ENCODE measurements at regions not wholly inside any gene's neighbourhood (a gene's known extent, or its start where the extent isn't known, plus 50 kb on each side); places are given as distances from the start of the nearest gene placed in this dataset.

GRCh38 chr5:2102819-2103776 lies 220.4 kb upstream of the IRX4 start:
- Histone ChIP-seq H3K9me3 (peaks cover 7% of the 10 kb centered on the region), H3K36me3 (no peaks in the 10 kb centered on the region), H3K27ac (no peak overlapping the region), H3K4me1 (ENCODE audit: control insufficient read depth in 1 of 2, low read depth in 2 of 2) (no peaks in the 10 kb centered on the region), H3K4me3 (no peak overlapping the region), H3K27me3 (replicated peaks; ENCODE audit: insufficient read depth) (no peaks in the 10 kb centered on the region)
- DNase-seq (ENCODE audit: low spot score) (no peak), ATAC-seq (ENCODE audit: insufficient number of reproducible peaks, low FRiP score, low read depth) (no peak)
- no peak for TF ChIP-seq CTCF (IDR thresholded peaks at IDR 0.05)

- H3K4me1 ChIP-seq (ENCODE audit: control insufficient read depth in 1 of 2, low read depth in 2 of 2), result no peaks in the 10 kb centered on the region
- peaks cover 5% of the 10 kb centered on the region for H3K9me3 ChIP-seq
- H3K36me3 ChIP-seq, result no peaks in the 10 kb centered on the region
- DNase-seq (ENCODE audit: low spot score) (no peak), ATAC-seq (ENCODE audit: insufficient number of reproducible peaks, low FRiP score, low read depth) (no peak)
- H3K27me3 ChIP-seq (replicated peaks; ENCODE audit: insufficient read depth), result no peaks in the 10 kb centered on the region
- TF ChIP-seq CTCF (IDR thresholded peaks at IDR 0.05), result no peak
- no peak overlapping the region for H3K27ac ChIP-seq
- H3K4me3 ChIP-seq, result no peak overlapping the region
Measured at GRCh38 chr5:2101685-2102084, 219.0 kb upstream of the IRX4 start.

GRCh38 chr5:2096887-2097505 lies 214.3 kb upstream of the IRX4 start:
- DNase-seq (ENCODE audit: low spot score) (no peak), ATAC-seq (ENCODE audit: insufficient number of reproducible peaks, low FRiP score, low read depth) (no peak)
- H3K27me3 ChIP-seq (replicated peaks; ENCODE audit: insufficient read depth), result no peaks in the 10 kb centered on the region
- no peaks in the 10 kb centered on the region for H3K9me3 ChIP-seq
- no peaks in the 10 kb centered on the region for H3K36me3 ChIP-seq
- no peak for TF ChIP-seq CTCF (IDR thresholded peaks at IDR 0.05)
- no peaks in the 10 kb centered on the region for H3K4me1 ChIP-seq (ENCODE audit: control insufficient read depth in 1 of 2, low read depth in 2 of 2)
- no peak overlapping the region for H3K4me3 ChIP-seq
- no peak overlapping the region for H3K27ac ChIP-seq

GRCh38 chr5:2095011-2095410 lies 212.3 kb upstream of the IRX4 start:
- H3K36me3 ChIP-seq, result no peaks in the 10 kb centered on the region
- no peaks in the 10 kb centered on the region for H3K27me3 ChIP-seq (replicated peaks; ENCODE audit: insufficient read depth)
- no peak for ATAC-seq (ENCODE audit: insufficient number of reproducible peaks, low FRiP score, low read depth)
- H3K27ac ChIP-seq, result peak overlapping the region; percentile 21 to 28
- no peaks in the 10 kb centered on the region for H3K9me3 ChIP-seq
- no peaks in the 10 kb centered on the region for H3K4me1 ChIP-seq (ENCODE audit: control insufficient read depth in 1 of 2, low read depth in 2 of 2)
- TF ChIP-seq CTCF (IDR thresholded peaks at IDR 0.05), result no peak
- no peak overlapping the region for H3K4me3 ChIP-seq
- no peak for DNase-seq (ENCODE audit: low spot score)

GRCh38 chr5:2094616-2094995 lies 211.9 kb upstream of the IRX4 start:
- H3K4me1 ChIP-seq (ENCODE audit: control insufficient read depth in 1 of 2, low read depth in 2 of 2), result no peaks in the 10 kb centered on the region
- H3K4me3 ChIP-seq, result no peak overlapping the region
- H3K27me3 ChIP-seq (replicated peaks; ENCODE audit: insufficient read depth), result no peaks in the 10 kb centered on the region
- no peaks in the 10 kb centered on the region for H3K9me3 ChIP-seq
- no peaks in the 10 kb centered on the region for H3K36me3 ChIP-seq
- TF ChIP-seq CTCF (IDR thresholded peaks at IDR 0.05), result no peak
- DNase-seq (ENCODE audit: low spot score), result no peak
- peak overlapping the region; percentile 21 to 28 for H3K27ac ChIP-seq
- peak; percentile 50 for ATAC-seq (ENCODE audit: insufficient number of reproducible peaks, low FRiP score, low read depth)
